ENCODE measurements at regions not wholly inside any gene's neighbourhood (a gene's known extent, or its start where the extent isn't known, plus 50 kb on each side); places are given as distances from the start of the nearest gene placed in this dataset.

DNA sequence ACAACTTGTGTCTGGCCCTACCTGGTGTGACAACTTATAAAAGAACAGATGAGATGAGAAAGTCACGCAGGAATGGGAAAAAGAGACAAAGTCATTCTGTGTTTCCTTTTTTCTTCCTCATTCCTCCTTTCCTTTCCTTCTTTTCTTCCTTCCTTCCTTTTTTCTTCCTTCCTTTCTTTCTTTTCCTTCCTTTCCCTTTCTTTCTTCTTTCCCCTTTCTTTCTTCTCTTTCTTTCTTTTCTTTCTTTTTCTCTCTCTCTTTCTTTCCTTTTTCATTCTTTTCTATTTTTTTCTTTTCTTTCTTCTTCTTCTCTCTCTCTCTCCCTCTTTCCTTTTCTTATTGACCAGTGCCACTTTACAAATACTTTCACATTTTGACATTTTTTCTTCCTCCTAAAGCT, 239.7 kb downstream of the ATG4C start:
- Histone ChIP-seq H3K79me2 (ENCODE audit: control insufficient read depth, insufficient read depth, low read length) (no peaks in the 10 kb centered on the region), H3K9me3 (replicated peaks; ENCODE audit: control insufficient read depth, insufficient read depth, low read depth, low read length) (no peaks in the 10 kb centered on the region), H2AFZ (ENCODE audit: low read depth, low read length) (no peak overlapping the region), H3K4me1 (replicated peaks in 1 of 2; ENCODE audit: control insufficient read depth in 2 of 2, insufficient read depth in 2 of 2, low read length in 2 of 2) (no peaks in the 10 kb centered on the region), H4K20me1 (replicated peaks; ENCODE audit: control insufficient read depth, insufficient read depth, low read length) (no peaks in the 10 kb centered on the region), H3K36me3 (ENCODE audit: control insufficient read depth, insufficient read depth, low read length) (no peaks in the 10 kb centered on the region), H3K4me3 (no peak overlapping the region), H3K27ac (ENCODE audit: extremely low read depth, low read depth, low read length) (no peak overlapping the region), H3K27me3 (ENCODE audit: control insufficient read depth in 2 of 2, insufficient read depth in 2 of 2, low read length in 2 of 2) (no peaks in the 10 kb centered on the region), H3K4me2 (ENCODE audit: insufficient read depth, low read length) (no peak overlapping the region), H3K9ac (ENCODE audit: insufficient read depth in 1 of 2, low read depth in 2 of 2, low read length in 2 of 2) (no peak overlapping the region), H3K9me1 (ENCODE audit: control insufficient read depth, insufficient read depth, low read length) (peaks cover under 1% of the 10 kb centered on the region)
- 0% methylated on average over 1 of the region's 1 CpG for WGBS (ENCODE audit: insufficient coverage, low coverage, missing lambda C conversion rate)
- TF ChIP-seq, protein P1, sequence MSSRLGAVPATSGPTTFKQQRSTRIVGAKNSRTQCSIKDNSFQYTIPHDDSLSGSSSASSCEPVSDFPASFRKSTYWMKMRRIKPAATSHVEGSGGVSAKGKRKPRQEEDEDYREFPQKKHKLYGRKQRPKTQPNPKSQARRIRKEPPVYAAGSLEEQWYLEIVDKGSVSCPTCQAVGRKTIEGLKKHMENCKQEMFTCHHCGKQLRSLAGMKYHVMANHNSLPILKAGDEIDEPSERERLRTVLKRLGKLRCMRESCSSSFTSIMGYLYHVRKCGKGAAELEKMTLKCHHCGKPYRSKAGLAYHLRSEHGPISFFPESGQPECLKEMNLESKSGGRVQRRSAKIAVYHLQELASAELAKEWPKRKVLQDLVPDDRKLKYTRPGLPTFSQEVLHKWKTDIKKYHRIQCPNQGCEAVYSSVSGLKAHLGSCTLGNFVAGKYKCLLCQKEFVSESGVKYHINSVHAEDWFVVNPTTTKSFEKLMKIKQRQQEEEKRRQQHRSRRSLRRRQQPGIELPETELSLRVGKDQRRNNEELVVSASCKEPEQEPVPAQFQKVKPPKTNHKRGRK (tag; IDR thresholded peaks at IDR 0.05), result peak; percentile 73
- TF ChIP-seq RFX1 (IDR thresholded peaks at IDR 0.05), result no peak
- in situ Hi-C loops (cut with MboI) (no loop called here), intact Hi-C loops (cut with micrococcal nuclease) (no loop called here)
- no peak for DNase-seq (ENCODE audit: extremely low read depth in 1 of 4, low spot score in 3 of 4)
- CTCF ChIA-PET (ENCODE audit: low intra/inter-chr PET ratio), result no interaction called here
- FAIRE-seq, result no peak
- ATAC-seq, result no peak
- POLR2A ChIA-PET, result interaction anchor here (1.3 kb wide), 1 partner anchor 10 kb away, joined by 3 read pairs; no protein-coding TSS in a partner anchor
- BruUV-seq (replicated peaks), result no TSS peak

DNA sequence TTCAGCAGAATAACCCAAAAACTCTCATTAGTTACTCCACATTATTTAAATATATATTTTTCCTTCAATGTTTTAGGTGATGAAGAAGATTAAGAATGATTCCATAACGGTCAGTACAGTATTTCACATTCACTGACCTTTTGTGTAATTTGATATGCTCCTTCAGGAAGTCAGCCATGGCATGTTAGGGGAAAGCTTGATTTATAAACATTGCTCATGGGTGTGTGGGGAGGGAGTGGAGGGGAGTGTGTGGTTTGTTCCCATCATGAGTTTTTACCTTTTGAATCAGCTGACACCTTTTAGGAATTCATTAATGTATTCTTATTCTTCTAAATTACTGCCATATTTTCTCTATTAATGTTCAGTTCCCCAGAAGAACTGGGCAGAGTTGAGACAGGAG, 240.2 kb downstream of the ATG4C start:
- Histone ChIP-seq H4K20me1 (replicated peaks; ENCODE audit: control insufficient read depth, insufficient read depth, low read length) (no peaks in the 10 kb centered on the region), H2AFZ (ENCODE audit: low read depth, low read length) (no peak overlapping the region), H3K27ac (ENCODE audit: extremely low read depth, low read depth, low read length) (no peak overlapping the region), H3K79me2 (ENCODE audit: control insufficient read depth, insufficient read depth, low read length) (no peaks in the 10 kb centered on the region), H3K27me3 (ENCODE audit: control insufficient read depth in 2 of 2, insufficient read depth in 2 of 2, low read length in 2 of 2) (no peaks in the 10 kb centered on the region), H3K4me3 (no peak overlapping the region), H3K4me1 (replicated peaks in 1 of 2; ENCODE audit: control insufficient read depth in 2 of 2, insufficient read depth in 2 of 2, low read length in 2 of 2) (no peaks in the 10 kb centered on the region), H3K9ac (ENCODE audit: insufficient read depth in 1 of 2, low read depth in 2 of 2, low read length in 2 of 2) (no peak overlapping the region), H3K9me1 (ENCODE audit: control insufficient read depth, insufficient read depth, low read length) (peaks cover 3% of the 10 kb centered on the region), H3K9me3 (replicated peaks; ENCODE audit: control insufficient read depth, insufficient read depth, low read depth, low read length) (no peaks in the 10 kb centered on the region), H3K36me3 (ENCODE audit: control insufficient read depth, insufficient read depth, low read length) (no peaks in the 10 kb centered on the region), H3K4me2 (ENCODE audit: insufficient read depth, low read length) (no peak overlapping the region)
- POLR2A ChIA-PET, result no interaction called here
- intact Hi-C loops (cut with micrococcal nuclease), result no loop called here
- ATAC-seq (no peak), FAIRE-seq (no peak), DNase-seq (ENCODE audit: extremely low read depth in 1 of 4, low spot score in 3 of 4) (no peak)
- 9% methylated on average over 1 of the region's 1 CpG for WGBS (ENCODE audit: insufficient coverage, low coverage, missing lambda C conversion rate)
- no peak for TF ChIP-seq ZKSCAN1 (IDR thresholded peaks at IDR 0.05; ENCODE audit: low read depth, low read length)
- no peak for TF ChIP-seq DMBX1 (CRISPR knock-in tag; IDR thresholded peaks at IDR 0.05; ENCODE audit: borderline replicate concordance)
- no TSS peak for BruUV-seq (replicated peaks)
- in situ Hi-C loops (cut with MboI), result no loop called here
- CTCF ChIA-PET (ENCODE audit: low intra/inter-chr PET ratio), result no interaction called here

Measured in K562 (cell line).